EL (cell line): ENCODE measurements at regions not wholly inside any gene's neighbourhood (a gene's known extent, or its start where the extent isn't known, plus 50 kb on each side); places are given as distances from the start of the nearest gene placed in this dataset.

ENCODE experiments used
- DNase-seq: peaks from one replicate; pipeline ENCODE4 v3.0.0-alpha.2; 2016

DNA sequence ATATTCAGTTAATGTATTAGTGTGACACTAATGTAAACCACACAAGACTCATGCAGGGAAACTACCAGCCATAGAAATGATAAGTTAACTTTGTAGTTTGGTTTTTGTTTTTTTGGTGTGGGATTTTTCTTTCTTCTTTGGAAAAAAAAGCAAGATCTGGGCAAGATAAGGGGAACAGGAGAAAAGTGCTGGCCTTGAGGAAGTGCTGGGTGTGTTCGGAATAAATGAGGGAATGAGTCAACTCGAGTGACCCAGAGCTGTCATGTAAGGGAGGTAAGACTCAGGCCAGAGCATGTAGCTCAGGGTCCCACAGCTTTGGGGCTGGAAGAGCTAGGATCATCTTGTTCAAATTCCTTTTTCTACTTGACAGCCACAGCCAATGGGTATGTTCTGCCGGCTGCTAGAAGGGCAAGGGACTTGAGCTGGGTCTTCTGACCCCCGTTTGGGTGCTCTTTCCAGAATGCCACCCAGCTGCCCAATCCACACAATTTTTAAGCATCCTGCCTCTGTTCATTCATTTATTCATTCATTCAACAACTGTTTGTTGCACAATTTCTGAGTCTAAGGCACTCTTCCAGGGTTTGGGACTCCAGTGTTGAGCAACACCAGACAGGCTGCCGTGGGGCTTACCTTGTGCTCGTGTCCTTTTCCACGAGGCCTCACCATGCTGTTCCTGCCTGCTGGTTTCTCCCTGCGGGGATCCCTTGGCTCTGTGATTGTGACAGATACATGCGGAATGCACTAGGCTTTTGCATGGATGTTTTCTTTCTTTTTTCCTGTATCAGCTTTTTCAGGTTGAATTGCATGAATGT, 54.5 kb downstream of the CLDN34 start:
- peak; percentile 48 for DNase-seq

DNA sequence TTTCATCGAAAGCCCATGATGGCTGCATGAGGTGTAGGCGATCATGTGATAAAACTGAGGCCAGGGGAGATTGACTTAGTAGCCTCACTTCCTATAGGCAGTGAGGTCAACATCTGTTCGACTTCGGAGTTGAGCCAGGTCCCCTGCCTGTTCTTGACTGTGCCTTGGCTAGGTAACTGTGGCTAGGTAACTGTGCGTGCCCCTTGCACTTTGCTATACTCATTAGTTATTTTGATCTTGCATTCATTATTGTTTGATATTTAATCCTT, 55.0 kb downstream of the CLDN34 start:
- no peak for DNase-seq

DNA sequence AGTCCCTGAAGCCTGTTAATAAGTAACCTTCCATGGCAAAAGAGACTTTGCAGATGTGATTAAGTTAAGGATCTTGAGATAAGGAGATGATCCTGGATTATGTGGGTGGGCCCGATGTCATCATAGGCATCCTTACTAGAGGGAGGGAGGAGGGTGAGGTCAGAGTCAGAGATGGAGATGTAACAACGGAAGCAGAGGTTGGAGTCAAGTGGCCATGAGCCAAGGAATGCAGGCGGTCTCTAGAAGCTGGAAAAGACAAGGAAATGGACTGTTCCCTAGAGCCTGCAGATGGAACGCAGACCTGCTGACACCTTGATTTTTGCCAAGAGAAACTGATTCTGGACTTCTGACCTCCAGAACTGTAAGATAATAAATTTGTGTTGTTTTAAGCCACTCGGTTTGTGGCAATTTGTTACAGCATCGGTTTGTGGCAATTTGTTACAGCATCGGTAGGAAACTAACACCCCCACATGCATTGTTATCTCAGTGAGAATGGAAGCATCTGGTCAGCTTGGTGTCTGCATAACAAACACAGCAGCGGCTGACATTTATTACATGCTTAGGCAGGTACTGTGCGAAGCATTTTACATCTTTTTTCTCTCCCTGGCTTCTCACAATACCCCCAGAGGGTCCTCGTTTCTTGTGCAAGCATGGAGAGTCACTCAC, 55.6 kb downstream of the CLDN34 start:
- peak; percentile 82 for DNase-seq

DNA sequence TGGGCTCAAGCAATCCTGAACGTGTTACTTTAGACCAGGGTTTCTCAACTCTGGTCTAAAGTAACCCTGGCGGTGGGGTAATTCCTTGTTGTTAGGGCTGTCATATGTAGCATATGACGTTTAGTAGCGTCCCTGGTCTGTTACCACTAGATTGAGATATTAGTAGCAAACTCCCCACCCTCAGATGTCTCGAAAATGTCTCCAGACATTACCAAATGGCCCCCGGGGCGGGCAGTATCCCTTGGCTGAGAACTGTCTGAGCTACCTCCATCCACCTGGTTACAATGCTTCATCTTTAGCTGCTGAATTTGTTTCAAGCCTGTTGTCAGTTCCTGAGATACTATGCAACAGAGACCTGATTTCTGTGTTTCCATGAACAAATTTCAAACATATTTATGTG, 56.7 kb downstream of the CLDN34 start:
- no peak for DNase-seq

DNA sequence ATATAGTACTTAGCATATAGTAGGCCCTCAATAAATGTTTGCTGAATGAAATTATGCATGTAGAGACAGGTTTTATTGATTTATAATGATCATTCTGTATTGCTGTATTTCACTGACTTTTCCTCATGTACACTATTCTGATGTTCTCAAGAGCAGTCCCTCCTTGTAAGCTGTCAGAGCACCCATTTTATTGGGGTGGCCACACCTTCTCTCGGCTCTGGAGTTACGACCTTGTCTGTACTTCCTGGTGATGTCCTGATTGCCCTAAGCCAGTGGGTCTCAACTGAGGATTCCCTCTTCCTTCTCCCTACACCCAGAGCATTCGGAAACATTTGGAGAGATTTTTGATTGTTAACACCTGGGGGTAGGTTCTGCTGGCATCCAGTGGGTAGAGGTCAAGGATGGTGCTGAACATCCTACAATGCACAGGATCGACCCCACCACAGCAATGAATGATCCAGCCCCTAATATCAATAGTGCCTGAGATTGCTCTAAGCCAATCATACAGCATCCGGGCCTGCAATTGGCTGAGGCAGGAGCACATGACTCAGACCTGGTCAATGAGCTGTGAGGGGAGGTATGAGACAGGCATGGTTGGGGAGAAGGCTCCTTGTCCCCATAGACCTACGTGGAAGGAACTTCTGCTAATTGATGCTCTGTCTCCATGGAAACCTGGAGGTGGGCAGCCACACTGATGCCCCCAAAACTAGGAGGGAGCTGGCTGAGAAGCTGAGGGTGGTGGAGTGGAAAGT, 58.8 kb downstream of the CLDN34 start:
- DNase-seq: no peak

DNA sequence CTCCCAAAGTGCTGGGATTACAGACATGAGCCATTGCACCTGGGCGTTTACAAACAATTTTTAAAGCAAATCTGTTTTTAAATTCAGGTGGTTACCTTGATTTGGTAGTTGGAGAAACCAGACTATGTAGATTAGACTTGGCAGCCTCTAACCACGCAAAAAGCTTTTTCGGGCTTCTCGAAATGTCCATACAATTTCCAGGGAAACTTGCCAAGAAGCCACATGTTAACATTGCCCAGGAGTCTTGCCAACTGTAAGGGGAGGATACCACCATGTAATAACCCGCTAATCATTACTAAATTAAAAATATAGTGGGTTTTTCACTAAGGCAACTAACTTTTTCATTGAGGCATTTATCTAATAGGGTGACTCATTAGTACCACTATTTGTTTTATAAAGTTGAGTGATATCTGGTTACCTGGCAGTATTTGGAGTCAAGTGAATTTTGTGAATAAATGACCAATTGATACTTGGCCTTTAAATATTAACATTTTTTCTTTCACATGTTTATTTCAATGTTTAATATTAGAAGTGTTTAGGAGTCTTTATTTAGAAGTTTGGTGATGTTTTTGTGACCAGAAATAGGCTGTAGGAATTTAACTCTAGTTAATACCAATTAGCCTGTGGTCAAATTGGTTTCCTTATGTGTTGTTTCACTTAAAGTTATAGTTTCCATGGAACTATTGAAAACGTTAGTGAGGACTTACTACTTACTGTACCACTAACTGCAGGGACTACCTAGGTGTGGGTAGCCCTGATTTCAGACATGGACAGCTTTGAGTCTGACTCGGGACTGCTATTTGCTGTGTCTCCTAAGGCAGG, 61.3 kb downstream of the CLDN34 start:
- DNase-seq: no peak

DNA sequence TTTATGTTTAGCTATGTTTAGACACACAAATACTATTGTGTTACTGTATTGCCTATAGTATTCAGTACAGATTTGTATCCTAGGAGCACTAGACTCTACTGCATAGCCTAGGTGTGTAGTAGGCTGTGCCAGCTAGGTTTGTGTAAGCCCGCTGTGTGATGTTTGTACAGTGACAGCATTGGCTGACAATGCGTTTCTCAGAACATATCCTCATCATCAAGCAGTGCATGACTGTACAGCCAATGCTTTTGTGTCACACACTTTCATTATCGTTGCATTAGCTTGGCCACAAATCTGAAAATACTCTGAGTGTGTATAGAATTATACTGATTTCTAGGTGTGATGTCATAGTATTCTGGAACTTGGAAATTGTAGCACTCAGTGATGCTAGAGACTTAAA, 63.4 kb downstream of the CLDN34 start:
- no peak for DNase-seq

DNA sequence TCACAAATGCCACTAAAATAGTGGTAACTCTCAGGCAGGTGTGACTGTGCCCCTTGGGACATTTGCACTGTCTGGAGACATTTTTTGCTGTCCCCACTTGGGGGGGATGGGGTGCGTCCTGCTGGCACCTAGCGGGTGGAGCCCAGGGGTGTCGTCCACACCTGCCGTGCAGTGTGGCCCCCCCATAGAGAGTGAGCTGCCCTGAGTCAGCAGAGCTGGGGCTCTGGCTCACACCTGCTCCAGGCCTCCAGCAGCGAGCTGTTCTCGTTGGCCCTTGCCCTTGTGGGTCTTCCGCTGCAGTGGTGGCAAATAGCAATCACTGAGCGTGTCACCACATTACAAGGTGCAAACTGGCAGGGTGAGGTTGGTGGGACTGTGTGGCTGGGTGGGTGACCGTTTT, 64.6 kb downstream of the CLDN34 start:
- no peak for DNase-seq

DNA sequence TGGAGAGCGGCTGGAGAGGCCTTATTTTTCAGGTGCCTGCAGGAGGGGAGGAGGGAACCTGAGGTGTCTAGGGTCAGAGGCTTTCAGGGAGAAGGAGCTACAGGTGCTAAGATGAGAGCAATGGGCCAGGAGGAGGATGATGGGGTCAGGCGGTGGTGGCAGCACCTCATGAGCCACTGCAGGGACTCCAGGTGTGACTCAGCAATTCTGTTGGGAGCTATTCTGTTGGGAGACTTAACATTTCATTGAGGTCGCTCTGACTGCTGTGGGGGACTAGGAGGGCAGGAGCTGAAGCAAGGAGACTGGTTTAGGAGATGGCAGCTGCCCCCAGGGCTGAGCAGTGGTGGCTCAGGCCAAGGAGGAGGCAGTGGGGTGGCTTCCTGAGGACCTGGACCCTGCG, 65.0 kb downstream of the CLDN34 start:
- DNase-seq: no peak

DNA sequence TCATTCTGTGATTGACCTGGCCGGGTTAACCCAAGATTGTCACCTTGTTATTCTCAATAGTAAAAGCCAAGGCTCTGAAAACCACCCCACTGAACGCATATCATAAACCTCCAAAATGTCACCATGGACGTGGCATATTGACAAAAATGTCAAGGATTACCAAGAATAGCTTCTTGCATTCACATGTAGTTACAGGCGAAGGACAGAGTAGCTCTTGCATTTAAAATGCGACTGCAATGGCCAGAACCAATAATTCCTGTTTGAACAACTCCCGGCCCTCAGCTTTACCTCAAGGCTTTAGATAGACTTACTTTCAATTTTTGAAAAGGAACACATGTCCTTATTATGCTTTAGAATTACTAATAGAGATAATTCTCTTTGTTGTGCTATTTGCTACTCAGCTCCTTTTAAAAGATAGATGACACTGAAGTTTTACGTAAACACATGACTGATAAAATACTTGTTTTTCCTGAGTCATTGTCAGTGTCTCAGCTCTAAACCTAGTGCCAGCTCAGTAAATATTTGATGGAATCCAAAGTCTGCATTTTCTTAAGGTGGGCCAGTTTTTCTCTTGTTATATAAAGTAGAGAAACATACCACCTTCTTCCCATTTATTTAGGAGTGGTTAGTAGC, 66.3 kb downstream of the CLDN34 start:
- DNase-seq: no peak

DNA sequence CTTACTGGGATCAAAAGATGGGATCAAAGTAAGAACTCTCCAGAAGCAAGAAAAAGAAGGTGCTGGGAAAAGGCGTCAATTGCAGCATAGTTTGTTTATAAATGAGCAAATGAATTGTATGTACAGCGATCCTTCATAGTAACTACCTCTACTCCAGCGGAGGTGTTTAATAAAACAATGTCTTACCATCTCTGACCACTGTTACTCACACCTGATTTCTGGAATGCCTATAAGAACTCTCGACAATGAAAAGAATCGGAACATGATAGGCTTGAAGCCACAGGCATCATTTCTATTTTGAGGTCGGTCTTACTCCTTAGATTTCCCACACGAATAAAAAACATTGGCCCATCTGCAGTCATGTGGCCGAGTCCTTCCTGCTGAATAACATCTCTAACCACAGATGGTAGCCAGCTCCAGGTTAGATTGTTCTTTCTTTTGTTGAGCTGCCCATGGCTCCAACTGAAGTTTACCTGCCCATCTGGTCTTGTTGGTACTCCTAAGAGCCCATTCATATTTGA, 67.6 kb downstream of the CLDN34 start:
- no peak for DNase-seq

DNA sequence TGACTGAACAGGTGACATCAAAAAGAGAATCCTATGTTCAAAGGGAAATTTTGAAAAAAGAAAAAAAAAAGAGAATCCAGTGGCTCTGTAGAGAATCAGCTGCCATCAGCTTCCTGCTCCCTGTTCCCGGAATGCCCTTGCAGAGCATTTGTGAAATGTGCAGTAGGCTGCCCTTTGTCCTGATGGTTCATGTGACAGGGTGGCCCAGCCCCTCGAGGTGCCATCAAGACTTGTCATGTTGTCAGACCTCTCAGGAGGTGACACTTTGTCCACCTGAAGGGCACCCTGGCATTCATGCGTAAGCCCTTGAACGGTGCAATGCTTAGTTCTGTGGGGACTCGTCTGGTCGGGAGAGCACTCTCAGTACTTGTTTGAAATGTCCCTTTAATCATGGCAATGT, 71.4 kb downstream of the CLDN34 start:
- no peak for DNase-seq

DNA sequence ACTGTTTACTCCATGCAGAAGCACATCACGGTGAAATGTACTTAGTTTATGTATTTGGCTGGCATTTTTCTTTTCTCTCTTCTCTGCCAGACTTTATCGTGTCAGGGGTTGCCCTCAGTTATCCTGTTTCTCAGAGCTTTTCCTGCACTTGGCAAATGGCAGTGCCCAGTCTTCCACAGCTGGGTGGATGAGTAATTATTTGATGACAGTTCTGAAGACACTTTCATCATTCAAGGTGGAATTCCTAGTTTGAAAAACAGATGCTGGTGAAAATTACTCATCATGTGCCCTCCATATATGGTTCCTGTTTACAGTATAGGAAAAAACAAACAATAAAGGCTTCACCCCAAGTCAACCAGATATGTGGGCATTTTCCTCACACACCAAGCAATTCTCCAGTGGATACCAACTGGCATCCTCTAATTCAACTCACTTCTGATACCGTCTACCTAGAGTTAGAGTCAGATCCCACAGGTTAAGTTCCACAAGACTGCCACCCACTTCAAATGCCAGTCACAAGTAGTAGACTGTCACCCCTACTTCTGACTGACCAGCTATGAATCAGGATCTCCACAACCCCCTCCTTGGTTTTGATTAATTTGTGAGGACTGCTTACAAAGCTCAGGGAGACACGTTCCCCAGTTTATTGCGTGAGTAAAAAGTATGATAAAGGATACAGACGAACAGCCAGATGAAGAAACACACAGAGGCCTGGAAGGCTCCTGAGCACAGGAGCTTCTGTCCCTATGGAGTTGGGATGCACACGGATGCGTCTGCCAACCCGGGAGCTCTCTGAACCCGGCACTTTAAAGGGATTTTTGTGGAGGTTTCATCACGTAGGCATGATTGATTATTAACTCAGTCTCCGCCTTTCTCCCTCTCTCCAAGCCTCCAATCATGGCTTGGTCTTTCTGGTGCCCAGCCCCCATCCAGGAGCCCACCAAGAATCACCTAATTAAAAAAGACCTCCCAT, 72.9 kb downstream of the CLDN34 start:
- peak; percentile 34 for DNase-seq

DNA sequence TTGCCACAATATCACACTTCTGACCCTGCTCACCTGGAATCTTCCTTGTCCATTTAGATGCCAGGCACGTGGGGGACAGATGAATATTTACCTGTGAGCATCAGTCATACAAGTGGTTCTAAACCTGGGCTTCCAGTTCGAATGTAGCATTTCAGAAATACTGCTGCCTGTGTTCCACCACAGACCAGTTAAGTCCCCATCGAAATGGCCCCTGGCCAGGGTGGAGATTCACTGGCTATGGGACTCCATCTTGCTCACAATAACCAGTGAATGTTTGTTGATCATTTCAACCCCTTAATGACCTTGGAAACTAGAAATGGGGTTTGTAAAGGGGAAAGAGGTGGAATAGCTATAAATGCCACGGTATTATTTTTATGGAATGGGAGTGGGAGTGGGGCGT, 73.8 kb downstream of the CLDN34 start:
- DNase-seq: no peak

DNA sequence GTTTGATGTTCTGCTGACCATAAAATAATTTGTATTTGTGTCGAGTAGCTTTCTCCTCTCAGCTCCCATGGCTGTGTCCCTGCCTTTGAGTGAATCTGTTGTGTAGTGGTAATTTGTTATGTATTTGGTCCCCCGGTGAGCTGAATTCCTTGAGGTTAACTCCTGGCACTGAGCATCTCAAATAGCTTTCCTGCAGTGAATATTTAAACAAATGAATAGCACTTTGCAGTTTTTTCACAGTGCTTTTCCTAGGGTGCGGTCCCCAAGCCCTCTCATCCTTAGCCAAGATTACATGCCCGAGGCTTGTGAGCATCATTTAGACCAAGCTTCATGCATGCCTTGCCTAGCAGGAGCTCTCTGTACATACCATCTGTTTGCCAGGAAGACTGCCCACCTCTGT, 74.2 kb downstream of the CLDN34 start:
- DNase-seq: no peak

DNA sequence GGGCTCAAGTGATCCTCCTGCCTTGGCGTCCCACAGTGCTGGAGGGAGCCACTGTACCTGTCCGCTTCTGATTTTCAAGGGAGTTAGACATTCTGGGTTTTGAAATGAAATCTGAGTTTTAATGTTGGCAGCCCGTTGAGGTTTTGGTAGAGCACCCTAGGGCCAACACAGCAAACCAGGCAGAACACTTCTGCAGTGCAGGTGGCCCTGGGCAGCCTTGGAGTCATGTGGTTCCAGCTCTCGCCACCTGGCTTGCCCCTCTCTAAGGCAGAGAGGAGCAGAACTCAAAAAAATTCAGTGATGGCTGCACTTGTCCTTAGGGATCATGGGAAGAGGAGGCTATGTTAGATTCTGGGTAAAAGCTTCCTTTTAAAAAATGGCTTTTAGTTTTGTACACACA, 74.9 kb downstream of the CLDN34 start:
- no peak for DNase-seq

DNA sequence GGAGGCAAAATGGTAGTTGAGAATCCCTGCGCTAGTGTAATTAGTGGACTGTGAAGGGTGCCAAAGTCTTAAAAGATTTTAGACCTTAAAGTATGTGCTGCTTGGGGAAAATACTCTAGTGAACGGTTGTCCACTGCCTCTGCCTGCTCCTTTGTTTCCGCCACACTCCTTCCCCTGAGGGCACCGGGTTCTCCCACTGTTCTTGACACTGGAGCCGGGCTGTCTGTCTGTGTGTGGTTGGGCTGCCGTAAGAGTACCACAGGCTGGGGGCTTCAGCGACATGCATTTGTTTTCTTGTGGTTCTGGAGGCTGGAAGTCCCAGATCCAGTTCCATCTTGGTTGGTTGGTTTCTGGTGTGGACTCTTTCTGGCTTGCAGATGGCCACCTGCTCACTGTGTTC, 76.2 kb downstream of the CLDN34 start:
- no peak for DNase-seq

DNA sequence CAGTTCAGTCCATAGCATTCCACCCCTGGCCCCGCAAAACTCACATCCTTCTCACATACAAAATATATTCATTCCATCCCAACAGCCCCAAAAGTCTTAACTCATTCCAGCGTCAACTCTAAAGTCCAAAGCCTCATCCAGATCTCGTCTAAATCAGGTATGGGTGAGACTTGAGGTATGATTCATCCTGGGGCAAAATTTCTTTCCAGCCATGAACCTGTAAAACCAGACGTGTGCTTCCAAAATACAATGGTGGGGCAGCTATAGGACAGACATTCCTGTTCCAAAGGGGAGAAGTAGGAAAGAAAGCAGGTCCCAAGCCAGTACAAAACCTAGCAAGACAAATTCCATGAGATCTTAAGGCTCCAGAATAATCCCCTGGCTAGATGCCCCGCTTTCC, 76.9 kb downstream of the CLDN34 start:
- DNase-seq: no peak

DNA sequence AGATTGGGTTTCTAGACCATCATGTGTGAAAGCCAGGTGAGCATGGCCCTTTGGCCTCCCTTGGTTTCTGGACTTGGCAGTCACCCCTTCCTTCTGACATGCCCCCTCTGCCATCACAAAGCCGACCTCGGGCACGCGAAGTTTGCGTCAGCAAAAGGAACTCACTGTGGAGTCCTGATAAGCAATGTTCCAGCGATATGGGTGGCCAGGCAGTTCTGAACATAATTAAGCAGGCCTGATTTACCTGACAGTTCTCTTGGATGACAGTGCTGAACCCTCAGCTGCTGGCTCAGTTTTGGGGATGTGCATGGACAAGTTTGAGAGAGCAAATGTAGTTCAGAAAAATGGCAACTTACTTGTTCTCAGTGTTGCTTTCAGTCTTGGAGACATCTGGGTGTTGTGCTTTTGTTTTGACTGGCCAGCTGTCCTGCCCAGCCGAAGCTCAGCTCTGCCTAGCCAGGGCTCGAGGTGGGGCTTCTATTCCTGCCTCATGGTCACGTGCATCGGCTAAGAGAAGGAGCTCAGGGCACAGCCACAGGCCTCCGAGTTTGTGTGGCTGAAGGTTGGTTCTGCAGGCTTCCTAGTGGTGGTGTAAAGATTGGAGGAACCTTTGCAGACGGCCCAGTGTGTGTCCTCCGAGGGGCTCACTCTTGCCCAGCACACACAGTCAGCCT, 78.3 kb downstream of the CLDN34 start:
- no peak for DNase-seq

DNA sequence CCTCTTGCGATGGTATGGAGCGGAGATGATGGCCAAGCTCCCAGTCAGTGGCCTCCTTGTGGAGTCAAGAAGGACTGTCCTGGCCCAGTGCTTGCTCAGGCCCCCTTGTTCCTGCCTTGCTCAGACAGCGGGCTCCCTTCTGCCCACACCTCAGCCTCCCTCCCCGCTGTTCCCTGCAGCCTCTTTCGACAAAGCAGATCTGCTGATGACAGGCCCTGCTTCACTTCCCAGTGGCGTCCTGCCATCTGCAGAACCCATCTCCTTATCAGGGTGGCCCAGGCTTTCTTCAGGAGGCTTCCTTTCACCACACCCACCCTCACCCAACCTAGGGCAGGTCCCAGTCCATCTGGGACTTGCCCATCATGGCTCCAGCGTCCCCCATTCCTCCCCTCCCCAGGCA, 80.0 kb downstream of the CLDN34 start:
- DNase-seq: no peak

DNA sequence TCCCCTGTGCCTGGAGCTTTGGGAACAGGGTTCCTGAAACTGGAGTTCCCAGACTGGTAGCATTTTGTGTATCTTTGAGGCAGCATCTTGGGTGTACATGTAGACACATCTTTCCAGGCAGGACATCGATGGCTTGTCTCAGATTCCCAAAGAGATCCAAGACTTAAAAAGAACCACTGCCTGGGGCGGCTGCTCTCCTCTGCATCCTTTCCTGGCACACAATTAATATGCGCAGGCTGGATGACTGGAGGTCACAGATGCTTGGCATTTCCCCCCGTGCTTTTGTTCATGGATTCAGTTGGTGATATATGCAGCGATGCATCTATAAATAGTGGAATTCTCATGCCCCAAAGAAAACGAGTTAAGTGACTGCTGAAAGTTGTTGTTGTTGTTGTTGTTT, 80.5 kb downstream of the CLDN34 start:
- DNase-seq: peak; percentile 19
